CD4-positive, alpha-beta memory T cell (primary cell): ENCODE measurements at regions not wholly inside any gene's neighbourhood (a gene's known extent, or its start where the extent isn't known, plus 50 kb on each side); places are given as distances from the start of the nearest gene placed in this dataset.

ENCODE experiments used
- CTCF ChIA-PET: fragments of 350-600 bp; sonication (Branson Sonifier 250); formaldehyde crosslinking; loops from one replicate; lab custom pipeline; 2021; ENCODE audit warnings: inconsistent platforms; ENCODE audit not compliant: partially characterized antibody; lab: Charles Lee
- POLR2A ChIA-PET: fragments of 350-600 bp; sonication (Branson Sonifier 250); formaldehyde crosslinking; loops from one replicate; lab custom pipeline; 2021; ENCODE audit not compliant: partially characterized antibody; lab: Charles Lee
- DNase-seq, 5 donors: peaks; one replicate each; pipeline versions ENCODE4 v3.0.0 to v3.0.0-alpha.2; 2020 to 2022; ENCODE audit warnings: mixed read lengths in 1 of 5
- H3K27ac ChIP-seq: one replicate; pipeline ENCODE4 v1.7.0; 2013; ENCODE audit warnings: low read depth, low read length
- H3K27me3 ChIP-seq: 2 replicates; pipeline ENCODE4 v1.7.0; 2013; ENCODE audit warnings: mild to moderate bottlenecking, low read length, moderate library complexity; ENCODE audit not compliant: insufficient read depth
- H3K36me3 ChIP-seq: 2 replicates; pipeline ENCODE4 v1.7.0; 2013; ENCODE audit warnings: mild to moderate bottlenecking, low read length, moderate library complexity; ENCODE audit not compliant: insufficient read depth
- H3K4me1 ChIP-seq: 2 replicates; pipeline ENCODE4 v1.7.0; 2013; ENCODE audit warnings: mild to moderate bottlenecking, low read length, moderate library complexity; ENCODE audit not compliant: insufficient read depth
- H3K4me3 ChIP-seq, 2 donors: one replicate each; pipeline ENCODE4 v1.7.0; 2013; ENCODE audit warnings: low read length in 2 of 2, mild to moderate bottlenecking in 1 of 2
- H3K9me3 ChIP-seq, 2 donors: one replicate each; pipeline ENCODE4 v1.7.0; 2013; ENCODE audit warnings: low read length in 2 of 2, control low read depth in 1 of 2; ENCODE audit not compliant: control insufficient read depth in 1 of 2
- H3K27ac Mint-ChIP-seq, 7 donors: one replicate each; pipeline ENCODE4 v1.8.0; 2020 to 2021; ENCODE audit warnings: mixed read lengths in 7 of 7, mild to moderate bottlenecking in 6 of 7, inconsistent platforms in 3 of 7, moderate library complexity in 3 of 7
- H3K27me3 Mint-ChIP-seq, 2 donors: one replicate each; pipeline ENCODE4 v1.8.0; 2020 to 2021; ENCODE audit warnings: mixed read lengths in 2 of 2
- H3K36me3 Mint-ChIP-seq, 2 donors: one replicate each; pipeline ENCODE4 v1.8.0; 2020 to 2021; ENCODE audit warnings: mixed read lengths in 2 of 2, inconsistent platforms in 1 of 2, mild to moderate bottlenecking in 1 of 2
- H3K4me1 Mint-ChIP-seq, 4 donors: one replicate each; pipeline ENCODE4 v1.8.0; 2020 to 2021; ENCODE audit warnings: mixed read lengths in 4 of 4, mild to moderate bottlenecking in 1 of 4
- H3K4me3 Mint-ChIP-seq, 8 donors: one replicate each; pipeline ENCODE4 v1.8.0; 2020 to 2021; ENCODE audit warnings: mixed read lengths in 8 of 8, mild to moderate bottlenecking in 7 of 8, moderate library complexity in 6 of 8, inconsistent platforms in 3 of 8
- H3K9me3 Mint-ChIP-seq, 8 donors: one replicate each; pipeline ENCODE4 v1.8.0; 2020 to 2021; ENCODE audit warnings: mixed read lengths in 8 of 8, mild to moderate bottlenecking in 5 of 8, inconsistent platforms in 3 of 8, moderate library complexity in 1 of 8
- intact Hi-C: fragments of 100-400 bp; cut with micrococcal nuclease; formaldehyde crosslinking; loops from one replicate; pipeline ENCODE4 v1.15.1; 2023

DNA sequence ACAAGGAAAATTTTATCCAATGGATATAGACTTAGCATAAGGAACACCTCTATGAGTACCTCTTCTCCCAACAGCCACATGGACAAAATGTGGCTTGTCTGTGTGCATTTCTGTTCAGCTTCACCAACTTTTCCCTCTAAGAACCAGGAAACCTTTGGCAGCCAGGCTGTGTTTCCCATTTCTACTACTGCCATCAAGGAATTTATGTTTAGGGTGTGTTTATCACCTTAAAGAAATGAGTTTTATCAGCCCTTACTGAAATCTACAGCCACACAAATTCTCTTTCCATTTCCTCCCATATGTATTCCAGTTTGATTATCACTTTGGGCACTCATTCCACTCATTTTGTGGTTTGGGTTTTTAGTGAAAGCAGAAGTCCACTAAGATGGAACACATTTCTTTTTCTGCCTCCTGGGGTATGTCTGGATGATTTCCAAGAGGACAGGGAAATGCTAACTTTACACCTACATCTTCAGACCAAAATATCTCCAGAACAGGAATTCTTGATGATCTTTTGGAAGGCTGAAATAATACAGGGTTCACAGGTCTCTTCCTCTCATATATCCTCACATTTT is 82.6 kb upstream of the MAOA start:
- H3K9me3 Mint-ChIP-seq = peaks cover 0 to 4% (median 0%) of the 10 kb centered on the region in 8 donors
- H3K27ac Mint-ChIP-seq = no peak overlapping the region
- H3K27me3 Mint-ChIP-seq = peaks cover 7% of the 10 kb centered on the region in 2 donors
- intact Hi-C loops = no loop called here
- H3K4me3 ChIP-seq = no peak overlapping the region
- no peaks in the 10 kb centered on the region for H3K36me3 ChIP-seq
- no peak overlapping the region for H3K4me3 Mint-ChIP-seq
- no peaks in the 10 kb centered on the region for H3K27me3 ChIP-seq
- H3K36me3 Mint-ChIP-seq = no peaks in the 10 kb centered on the region
- no peaks in the 10 kb centered on the region for H3K4me1 ChIP-seq
- no peak overlapping the region for H3K27ac ChIP-seq
- POLR2A ChIA-PET = no interaction called here
- no peaks in the 10 kb centered on the region for H3K4me1 Mint-ChIP-seq
- CTCF ChIA-PET = no interaction called here
- H3K9me3 ChIP-seq = no peaks in the 10 kb centered on the region
- no peak for DNase-seq

DNA sequence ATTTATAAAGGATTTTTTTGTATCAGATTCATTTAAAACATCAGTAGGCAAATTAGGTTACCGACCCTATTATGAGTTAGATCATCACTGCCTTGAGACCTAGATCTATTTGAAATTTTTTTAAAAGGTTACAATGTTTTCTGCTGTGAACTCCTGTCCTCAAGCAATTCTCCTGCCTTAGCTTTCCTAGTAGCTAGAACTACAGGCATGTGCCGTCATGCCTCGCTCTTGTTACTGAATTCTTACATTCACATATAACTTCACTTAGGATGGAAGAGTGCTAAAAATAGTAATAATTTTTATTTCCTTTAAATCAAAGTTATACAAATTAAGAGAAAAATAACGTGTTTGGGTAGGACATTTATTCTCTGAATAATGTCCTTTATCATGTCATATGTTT is 75.5 kb upstream of the MAOA start:
- no peaks in the 10 kb centered on the region for H3K36me3 ChIP-seq
- intact Hi-C loops = no loop called here

DNA sequence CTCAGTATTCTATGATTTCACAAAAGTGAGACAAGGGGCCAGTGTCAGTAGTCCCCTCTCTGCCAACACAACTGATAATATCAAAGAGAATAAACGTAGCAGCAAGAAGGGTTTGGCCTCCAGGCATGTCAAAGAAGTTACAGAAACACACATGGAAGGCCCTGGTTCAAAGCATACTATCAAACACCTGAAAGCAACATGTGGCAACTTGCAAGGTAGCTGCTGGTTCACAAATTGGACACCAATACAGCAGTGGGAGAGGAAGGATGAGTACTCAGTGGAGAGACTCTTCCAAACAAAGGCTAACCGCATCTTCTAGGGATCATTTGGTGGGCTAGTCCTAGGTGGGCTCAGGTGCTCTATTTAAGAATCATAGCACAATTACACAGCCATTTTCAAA is 74.9 kb upstream of the MAOA start:
- no peak for DNase-seq
- Histone ChIP-seq H3K4me3 (no peak overlapping the region), H3K4me1 (no peaks in the 10 kb centered on the region), H3K27me3 (no peaks in the 10 kb centered on the region), H3K36me3 (no peaks in the 10 kb centered on the region), H3K9me3 (no peaks in the 10 kb centered on the region), H3K27ac (no peak overlapping the region)
- H3K27me3 Mint-ChIP-seq = peaks cover 5 to 11% of the 10 kb centered on the region in 2 donors
- no peaks in the 10 kb centered on the region for H3K36me3 Mint-ChIP-seq
- H3K27ac Mint-ChIP-seq = no peak overlapping the region
- peaks cover 0 to 4% (median 0%) of the 10 kb centered on the region in 8 donors for H3K9me3 Mint-ChIP-seq
- H3K4me1 Mint-ChIP-seq = no peaks in the 10 kb centered on the region
- POLR2A ChIA-PET = no interaction called here
- no peak overlapping the region for H3K4me3 Mint-ChIP-seq
- intact Hi-C loops = no loop called here
- CTCF ChIA-PET = no interaction called here

More for the DNA sequence above, 75.5 kb upstream of the MAOA start:
- Mint-ChIP-seq H3K27ac (no peak overlapping the region), H3K9me3 (peaks cover 0 to 4% (median 0%) of the 10 kb centered on the region in 8 donors), H3K4me3 (no peak overlapping the region), H3K27me3 (peaks cover 5 to 8% of the 10 kb centered on the region in 2 donors), H3K4me1 (no peaks in the 10 kb centered on the region), H3K36me3 (no peaks in the 10 kb centered on the region)
- Histone ChIP-seq H3K4me3 (no peak overlapping the region), H3K27ac (no peak overlapping the region), H3K27me3 (no peaks in the 10 kb centered on the region), H3K9me3 (no peaks in the 10 kb centered on the region), H3K4me1 (no peaks in the 10 kb centered on the region)
- no peak for DNase-seq
- POLR2A ChIA-PET = no interaction called here
- CTCF ChIA-PET = no interaction called here

- H3K27ac Mint-ChIP-seq = no peak overlapping the region
- Histone ChIP-seq H3K4me1 (no peaks in the 10 kb centered on the region), H3K36me3 (no peaks in the 10 kb centered on the region), H3K9me3 (no peaks in the 10 kb centered on the region), H3K4me3 (no peak overlapping the region), H3K27me3 (no peaks in the 10 kb centered on the region), H3K27ac (no peak overlapping the region)
- intact Hi-C loops = no loop called here
- H3K4me3 Mint-ChIP-seq = no peak overlapping the region
- ChIA-PET POLR2A (no interaction called here), CTCF (no interaction called here)
- H3K36me3 Mint-ChIP-seq = no peaks in the 10 kb centered on the region
- H3K9me3 Mint-ChIP-seq = peaks cover 0 to 4% (median 0%) of the 10 kb centered on the region in 8 donors
- H3K27me3 Mint-ChIP-seq = peaks cover 4 to 12% of the 10 kb centered on the region in 2 donors
- no peaks in the 10 kb centered on the region for H3K4me1 Mint-ChIP-seq
- DNase-seq = no peak
Measured at GRCh38 chrX:43581888-43582539, 74.1 kb upstream of the MAOA start.

DNA sequence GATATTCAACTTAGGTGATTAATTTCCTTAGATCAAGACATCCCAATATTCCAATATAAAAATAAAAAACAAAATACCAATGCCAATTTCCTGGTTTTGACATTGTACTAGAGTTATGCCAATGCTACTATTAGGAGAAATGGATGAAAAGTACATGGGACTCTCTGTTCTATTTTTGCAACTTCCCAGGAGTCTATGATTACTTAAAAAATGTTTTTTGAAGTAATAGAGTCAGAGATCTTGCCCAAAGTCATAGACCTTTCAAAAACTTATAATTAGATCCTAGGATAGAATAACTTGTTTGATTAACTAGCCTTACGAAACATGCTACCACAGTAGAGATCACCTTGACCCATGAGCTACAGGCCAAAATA is 73.6 kb upstream of the MAOA start:
- no peaks in the 10 kb centered on the region for H3K4me1 ChIP-seq
- ChIA-PET POLR2A (no interaction called here), CTCF (no interaction called here)
- Mint-ChIP-seq H3K27ac (no peak overlapping the region), H3K9me3 (peaks cover 0 to 1% (median 0%) of the 10 kb centered on the region in 8 donors), H3K27me3 (peaks cover 4 to 10% of the 10 kb centered on the region in 2 donors), H3K4me1 (no peaks in the 10 kb centered on the region), H3K4me3 (no peak overlapping the region), H3K36me3 (no peaks in the 10 kb centered on the region)
- no peak overlapping the region for H3K4me3 ChIP-seq
- DNase-seq = no peak
- no peaks in the 10 kb centered on the region for H3K27me3 ChIP-seq
- H3K36me3 ChIP-seq = no peaks in the 10 kb centered on the region
- intact Hi-C loops = no loop called here
- H3K27ac ChIP-seq = no peak overlapping the region
- H3K9me3 ChIP-seq = no peaks in the 10 kb centered on the region

DNA sequence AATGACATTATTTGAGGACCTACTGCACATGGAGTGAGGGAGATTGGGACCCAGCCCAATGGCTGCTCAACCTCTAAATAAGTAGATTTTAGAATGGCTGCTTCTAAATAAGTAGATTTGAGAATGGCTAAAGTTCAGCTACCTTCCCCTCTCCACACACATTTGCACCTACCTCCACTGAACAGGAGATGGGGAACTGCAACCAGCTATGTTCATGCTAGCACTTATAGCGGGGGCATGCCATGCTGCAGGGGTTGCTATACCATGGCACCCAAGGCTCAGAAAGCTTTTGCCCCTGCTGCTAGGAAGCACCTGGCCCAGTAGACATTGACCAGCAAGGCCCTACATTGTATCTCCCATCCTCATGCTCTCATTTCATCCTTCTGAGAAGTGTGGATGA is 70.2 kb upstream of the MAOA start:
- Mint-ChIP-seq H3K4me3 (no peak overlapping the region), H3K27me3 (peaks cover 3 to 6% of the 10 kb centered on the region in 2 donors), H3K4me1 (no peaks in the 10 kb centered on the region), H3K27ac (no peak overlapping the region), H3K9me3 (peaks cover 0 to 4% (median 0%) of the 10 kb centered on the region in 8 donors), H3K36me3 (no peaks in the 10 kb centered on the region)
- no peak overlapping the region for H3K27ac ChIP-seq
- DNase-seq = no peak
- no peaks in the 10 kb centered on the region for H3K4me1 ChIP-seq
- no peaks in the 10 kb centered on the region for H3K9me3 ChIP-seq
- H3K4me3 ChIP-seq = no peak overlapping the region
- POLR2A ChIA-PET = no interaction called here
- H3K36me3 ChIP-seq = no peaks in the 10 kb centered on the region
- intact Hi-C loops = no loop called here
- H3K27me3 ChIP-seq = no peaks in the 10 kb centered on the region
- CTCF ChIA-PET = no interaction called here

DNA sequence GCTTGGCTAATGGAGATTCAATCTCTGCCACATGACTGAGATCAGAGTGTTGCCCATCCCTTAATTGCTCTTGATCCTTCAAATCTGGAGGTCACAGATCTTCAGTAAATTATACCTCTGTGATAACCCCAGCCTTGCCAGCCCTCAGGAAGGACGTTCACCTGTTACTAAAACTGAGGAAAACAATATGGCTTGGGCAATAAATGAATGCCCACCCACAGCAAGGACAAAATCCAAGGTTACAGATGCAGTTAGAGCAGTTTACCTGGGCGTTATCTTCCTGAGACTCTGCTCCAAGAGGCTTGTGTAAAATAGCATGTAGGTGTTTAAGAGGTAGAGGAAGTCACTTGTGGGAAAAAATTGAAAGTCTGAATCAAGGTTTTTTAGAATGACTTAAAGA is 69.3 kb upstream of the MAOA start:
- Histone ChIP-seq H3K27ac (no peak overlapping the region), H3K27me3 (no peaks in the 10 kb centered on the region), H3K4me1 (no peaks in the 10 kb centered on the region), H3K36me3 (no peaks in the 10 kb centered on the region), H3K4me3 (no peak overlapping the region), H3K9me3 (no peaks in the 10 kb centered on the region)
- Mint-ChIP-seq H3K36me3 (no peaks in the 10 kb centered on the region), H3K27ac (no peak overlapping the region), H3K4me3 (no peak overlapping the region), H3K4me1 (no peaks in the 10 kb centered on the region), H3K27me3 (peaks cover 3 to 6% of the 10 kb centered on the region in 2 donors), H3K9me3 (peaks cover 0 to 4% (median 0%) of the 10 kb centered on the region in 8 donors)
- POLR2A ChIA-PET = no interaction called here
- no peak for DNase-seq
- CTCF ChIA-PET = no interaction called here
- intact Hi-C loops = no loop called here
